ENCODE measurements at regions not wholly inside any gene's neighbourhood (a gene's known extent, or its start where the extent isn't known, plus 50 kb on each side); places are given as distances from the start of the nearest gene placed in this dataset.
A peak's percentile ranks its signal among the peaks of the same experiment; 100 is the strongest.

GRCh38 chr5:92822183-92822582, 758.8 kb downstream of the NR2F1-AS1 start:
- DNase-seq (ENCODE audit: extremely low read depth, low read depth): no peak
- no peak for TF ChIP-seq CTCF (IDR thresholded peaks at IDR 0.05; ENCODE audit: low read depth, low read length)

DNA sequence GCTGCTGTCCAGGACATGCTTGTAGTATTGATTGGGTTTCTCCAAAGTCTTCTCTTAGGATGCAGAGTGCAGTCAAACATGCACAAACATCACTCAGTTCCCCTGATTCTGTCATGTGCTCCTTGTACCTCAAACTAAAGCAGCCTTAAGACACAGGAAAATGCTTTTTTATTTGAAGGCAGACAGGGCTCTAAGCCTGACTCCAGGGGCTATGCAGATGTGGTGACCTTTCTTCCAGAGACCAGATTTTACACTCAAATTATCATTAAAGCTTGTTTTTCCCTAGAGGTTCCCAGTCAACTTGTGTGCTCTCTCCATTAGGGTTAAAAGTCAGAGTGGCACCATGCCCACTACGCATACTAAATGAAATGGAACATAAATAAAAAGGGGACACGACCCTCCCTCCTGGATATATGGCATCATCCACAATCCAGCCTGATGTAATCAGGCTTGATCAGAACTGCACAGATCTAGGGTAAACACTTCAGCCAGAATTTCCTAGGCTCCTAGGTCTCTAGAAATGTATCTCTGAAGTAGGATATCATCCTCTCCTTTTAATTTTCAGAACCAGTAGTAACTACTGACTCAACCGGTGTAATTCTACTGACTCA, 771.1 kb downstream of the NR2F1-AS1 start:
- no peak for TF ChIP-seq CTCF (IDR thresholded peaks at IDR 0.05; ENCODE audit: low read depth, low read length)
- no peak for DNase-seq (ENCODE audit: extremely low read depth, low read depth)

DNA sequence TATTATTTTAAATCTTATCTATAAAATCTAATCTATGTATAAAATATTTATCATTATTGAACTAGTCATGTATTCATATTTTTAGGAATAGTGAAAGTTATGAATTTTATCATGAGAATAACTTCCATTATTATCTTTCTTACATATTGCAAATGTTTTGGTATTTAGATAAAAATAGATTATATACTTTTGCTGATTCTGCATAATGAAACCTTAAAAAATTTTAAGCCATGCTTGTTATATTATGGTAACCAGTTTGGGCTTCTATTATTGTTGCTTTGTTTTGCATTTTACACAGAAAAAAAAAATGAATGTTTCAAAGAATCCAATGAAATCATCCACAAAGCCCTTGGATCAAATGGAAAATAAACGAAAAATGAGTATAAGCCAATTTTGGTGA, 772.5 kb downstream of the NR2F1-AS1 start:
- no peak for TF ChIP-seq CTCF (IDR thresholded peaks at IDR 0.05; ENCODE audit: low read depth, low read length)
- DNase-seq (ENCODE audit: extremely low read depth, low read depth): no peak

GRCh38 chr5:92807085-92807484, 773.9 kb downstream of the NR2F1-AS1 start:
- no peak for DNase-seq (ENCODE audit: extremely low read depth, low read depth)
- no peak for TF ChIP-seq CTCF (IDR thresholded peaks at IDR 0.05; ENCODE audit: low read depth, low read length)

- no peak for TF ChIP-seq CTCF (IDR thresholded peaks at IDR 0.05; ENCODE audit: low read depth, low read length)
- no peak for DNase-seq (ENCODE audit: extremely low read depth, low read depth)
Observed at GRCh38 chr5:92805446-92805845, 775.6 kb downstream of the NR2F1-AS1 start.

GRCh38 chr5:92801911-92802310, 779.1 kb downstream of the NR2F1-AS1 start:
- no peak for DNase-seq (ENCODE audit: extremely low read depth, low read depth)
- TF ChIP-seq CTCF (IDR thresholded peaks at IDR 0.05; ENCODE audit: low read depth, low read length): no peak

- no peak for TF ChIP-seq CTCF (IDR thresholded peaks at IDR 0.05; ENCODE audit: low read depth, low read length)
- peak; percentile 74 for DNase-seq (ENCODE audit: extremely low read depth, low read depth)
Observed at GRCh38 chr5:92800365-92800764, 780.7 kb downstream of the NR2F1-AS1 start.
